Hepatocyte (in vitro differentiated cells): ENCODE measurements at regions not wholly inside any gene's neighbourhood (a gene's known extent, or its start where the extent isn't known, plus 50 kb on each side); places are given as distances from the start of the nearest gene placed in this dataset.

Experiments
- DNase-seq: peaks from one replicate; pipeline ENCODE4 v3.0.0-alpha.2; 2016; ENCODE audit warnings: low spot score
- H2AFZ ChIP-seq: fragments of 200-600 bp; sonication (generic); 2 replicates; pipeline ENCODE4 v1.6.0; 2016; ENCODE audit warnings: antibody characterized with exemption, mild to moderate bottlenecking
- H3K27ac ChIP-seq: fragments of 200-600 bp; sonication (generic); 2 replicates; pipeline ENCODE4 v1.5.1; 2016; ENCODE audit warnings: mild to moderate bottlenecking
- H3K27me3 ChIP-seq: fragments of 200-600 bp; sonication (generic); 2 replicates; pipeline ENCODE4 v1.6.1; 2016
- H3K36me3 ChIP-seq: fragments of 200-600 bp; sonication (generic); replicated peaks from 2 replicates; pipeline ENCODE4 v1.5.1; 2016; ENCODE audit warnings: low read depth; ENCODE audit not compliant: insufficient read depth
- H3K4me1 ChIP-seq: fragments of 200-600 bp; sonication (generic); 2 replicates; pipeline ENCODE4 v1.5.1; 2016; ENCODE audit warnings: mild to moderate bottlenecking, moderate library complexity; ENCODE audit not compliant: insufficient read depth
- H3K4me2 ChIP-seq: fragments of 200-600 bp; sonication (generic); 2 replicates; pipeline ENCODE4 v1.6.0; 2016
- H3K4me3 ChIP-seq: fragments of 200-600 bp; sonication (generic); 2 replicates; pipeline ENCODE4 v1.5.1; 2016; ENCODE audit warnings: mild to moderate bottlenecking
- H3K79me2 ChIP-seq: fragments of 200-600 bp; sonication (generic); 2 replicates; pipeline ENCODE4 v1.6.0; 2017; ENCODE audit warnings: mild to moderate bottlenecking
- H3K9me2 ChIP-seq: fragments of 200-600 bp; sonication (generic); replicated peaks from 2 replicates; pipeline ENCODE4 v1.6.0; 2017; ENCODE audit warnings: mild to moderate bottlenecking; ENCODE audit not compliant: insufficient read depth
- H3K9me3 ChIP-seq: fragments of 200-600 bp; sonication (generic); 2 replicates; pipeline ENCODE4 v1.5.1; 2016; ENCODE audit warnings: low read depth, mild to moderate bottlenecking
- H4K20me1 ChIP-seq: fragments of 200-600 bp; sonication (generic); 2 replicates; pipeline ENCODE4 v1.6.0; 2016; ENCODE audit warnings: mild to moderate bottlenecking; ENCODE audit not compliant: insufficient read depth, poor library complexity, severe bottlenecking
- CTCF ChIP-seq: fragments of 200-600 bp; sonication (generic); IDR thresholded peaks from 2 replicates; pipeline ENCODE4 v1.5.1; 2016; ENCODE audit warnings: antibody characterized with exemption, mild to moderate bottlenecking; ENCODE audit not compliant: poor library complexity
- EZH2 ChIP-seq: fragments of 200-600 bp; sonication (generic); IDR thresholded peaks from 2 replicates; pipeline ENCODE4 v1.6.1; 2016; ENCODE audit warnings: antibody characterized with exemption, mild to moderate bottlenecking, borderline replicate concordance
- EZH2phosphoT487 ChIP-seq: fragments of 200-600 bp; sonication (generic); IDR thresholded peaks from one replicate; pipeline ENCODE4 v1.6.1; 2018; ENCODE audit warnings: antibody characterized with exemption, mild to moderate bottlenecking, low read depth, moderate library complexity; ENCODE audit not compliant: unreplicated experiment, severe bottlenecking
- WGBS: methylation state at CpG from one replicate; pipeline ENCODE4 v1.1.6; 2016; ENCODE audit warnings: low lambda C conversion rate; ENCODE audit errors: missing lambda C conversion rate; 5-methylcytosine and 5-hydroxymethylcytosine counted together

GRCh38 chr4:57374866-57375595, 264.8 kb upstream of the IGFBP7 start:
- no peaks in the 10 kb centered on the region for H3K4me1 ChIP-seq
- H3K9me2 ChIP-seq: no peaks in the 10 kb centered on the region
- no peak for TF ChIP-seq CTCF
- WGBS: 96% methylated on average over 1 of the region's 1 CpG
- H3K27me3 ChIP-seq: no peaks in the 10 kb centered on the region
- H3K36me3 ChIP-seq: no peaks in the 10 kb centered on the region
- H3K4me3 ChIP-seq: no peak overlapping the region
- no peak overlapping the region for H2AFZ ChIP-seq
- H3K79me2 ChIP-seq: no peaks in the 10 kb centered on the region
- H3K9me3 ChIP-seq: no peaks in the 10 kb centered on the region
- no peak for DNase-seq
- no peak overlapping the region for H3K27ac ChIP-seq
- no peaks in the 10 kb centered on the region for H4K20me1 ChIP-seq
- H3K4me2 ChIP-seq: no peak overlapping the region

GRCh38 chr4:57373991-57374390, 263.8 kb upstream of the IGFBP7 start:
- Histone ChIP-seq H3K79me2 (no peaks in the 10 kb centered on the region), H3K4me3 (no peak overlapping the region), H4K20me1 (no peaks in the 10 kb centered on the region), H3K36me3 (no peaks in the 10 kb centered on the region), H3K27ac (no peak overlapping the region), H3K9me2 (no peaks in the 10 kb centered on the region), H2AFZ (no peak overlapping the region), H3K4me1 (no peaks in the 10 kb centered on the region), H3K9me3 (no peaks in the 10 kb centered on the region), H3K4me2 (no peak overlapping the region), H3K27me3 (no peaks in the 10 kb centered on the region)
- no peak for DNase-seq
- TF ChIP-seq EZH2 (no peak), EZH2phosphoT487 (no peak), CTCF (no peak)
- WGBS: 100% methylated on average over 1 of the region's 1 CpG

- no peaks in the 10 kb centered on the region for H3K36me3 ChIP-seq
- 87% methylated on average over 4 of the region's 4 CpGs for WGBS
- no peak overlapping the region for H3K4me2 ChIP-seq
- no peak overlapping the region for H2AFZ ChIP-seq
- no peaks in the 10 kb centered on the region for H3K27me3 ChIP-seq
- H3K4me3 ChIP-seq: no peak overlapping the region
- no peaks in the 10 kb centered on the region for H3K9me2 ChIP-seq
- no peak overlapping the region for H3K27ac ChIP-seq
- no peaks in the 10 kb centered on the region for H3K79me2 ChIP-seq
- no peak for TF ChIP-seq EZH2
- no peak for TF ChIP-seq CTCF
- TF ChIP-seq EZH2phosphoT487: no peak
- no peaks in the 10 kb centered on the region for H4K20me1 ChIP-seq
- no peak for DNase-seq
- no peaks in the 10 kb centered on the region for H3K9me3 ChIP-seq
- H3K4me1 ChIP-seq: no peaks in the 10 kb centered on the region
These were observed 261.5 kb upstream of the IGFBP7 start for GRCh38 chr4:57371671-57372070.

GRCh38 chr4:57370691-57371090, 260.5 kb upstream of the IGFBP7 start:
- H3K27me3 ChIP-seq: no peaks in the 10 kb centered on the region
- no peaks in the 10 kb centered on the region for H3K9me3 ChIP-seq
- no peaks in the 10 kb centered on the region for H4K20me1 ChIP-seq
- no peaks in the 10 kb centered on the region for H3K4me1 ChIP-seq
- H3K4me3 ChIP-seq: no peak overlapping the region
- TF ChIP-seq EZH2phosphoT487 (no peak), EZH2 (no peak), CTCF (no peak)
- H3K9me2 ChIP-seq: no peaks in the 10 kb centered on the region
- no peak overlapping the region for H3K4me2 ChIP-seq
- WGBS: 94% methylated on average over 3 of the region's 3 CpGs
- no peaks in the 10 kb centered on the region for H3K36me3 ChIP-seq
- no peak for DNase-seq
- no peak overlapping the region for H3K27ac ChIP-seq
- H2AFZ ChIP-seq: no peak overlapping the region
- no peaks in the 10 kb centered on the region for H3K79me2 ChIP-seq
